HepG2 (cell line): ENCODE measurements at regions not wholly inside any gene's neighbourhood (a gene's known extent, or its start where the extent isn't known, plus 50 kb on each side); places are given as distances from the start of the nearest gene placed in this dataset.

Source experiments
- ATAC-seq: fragments of 200-7000 bp; cut with Tn5 transposase; 3 replicates; pipeline ENCODE4 v1.9.1; 2020; ENCODE audit warnings: mild to moderate bottlenecking, moderate library complexity
- BruUV-seq: library from RNA; stranded (reverse); fragments of 400-500 nt; replicated peaks from 2 replicates; lab custom pipeline; 2021; lab: Mats Ljungman, UMichigan
- CTCF ChIA-PET: fragments of 300-600 bp; formaldehyde crosslinking; extraction: SDS; loops from one replicate; lab custom pipeline; 2021; ENCODE audit warnings: low total read pairs, inconsistent platforms, low intra/inter-chr PET ratio; lab: Yijun Ruan, JAX
- POLR2A ChIA-PET: fragments of 350-600 bp; sonication (Branson Sonifier 250); formaldehyde crosslinking; loops from one replicate; lab custom pipeline; 2020; ENCODE audit warnings: antibody characterized with exemption, inconsistent platforms; lab: Yijun Ruan, JAX
- DNase-seq: peaks from one replicate; pipeline ENCODE4 v3.0.0-alpha.2; 2015; ENCODE audit warnings: low spot score
- FAIRE-seq: peaks from 3 replicates; lab custom pipeline; 2011; peaks lifted over from hg19 to GRCh38; lab: Jason Lieb, UNC
- H2AFZ ChIP-seq: one replicate; pipeline ENCODE4 v1.6.1; 2011; ENCODE audit warnings: low read length, inconsistent platforms
- H3K27ac ChIP-seq: fragments of 300-600 bp; 3 replicates; pipeline ENCODE4 v1.8.0; 2011; ENCODE audit warnings: mixed run types, mild to moderate bottlenecking, mixed read lengths, low read length, inconsistent platforms; ENCODE audit not compliant: insufficient read depth; ENCODE audit errors: extremely low read length
- H3K27me3 ChIP-seq, 2 experiments: fragments of 200-600 bp in 1 of 2; 2 replicates in 1 of 2; 3 replicates in 1 of 2; pipeline versions ENCODE4 v1.6.0 to v1.8.0; 2011; ENCODE audit warnings: low read length in 2 of 2, mild to moderate bottlenecking in 2 of 2, moderate library complexity in 2 of 2, inconsistent platforms in 1 of 2; ENCODE audit not compliant: insufficient read depth in 2 of 2, control insufficient read depth in 1 of 2
- H3K36me3 ChIP-seq, 2 experiments: fragments of 200-600 bp in 1 of 2; replicated peaks in 1 of 2; 2 replicates in 1 of 2; 3 replicates in 1 of 2; pipeline versions ENCODE4 v1.5.1 to v1.8.0; 2011; ENCODE audit warnings: low read length in 2 of 2, inconsistent platforms in 1 of 2; ENCODE audit not compliant: insufficient read depth in 2 of 2, control insufficient read depth in 1 of 2
- H3K4me1 ChIP-seq: 2 replicates; pipeline ENCODE4 v1.5.1; 2012; ENCODE audit warnings: low read length, inconsistent platforms; ENCODE audit not compliant: insufficient read depth
- H3K4me2 ChIP-seq: 2 replicates; pipeline ENCODE4 v1.6.0; 2011; ENCODE audit warnings: low read depth, low read length, inconsistent platforms
- H3K4me3 ChIP-seq, 3 experiments: fragments of 200-600 bp in 1 of 3; sonication (generic), shearing (Covaris generic) in 1 of 3; replicated peaks in 1 of 3; 2 replicates each; pipeline ENCODE4 v1.5.1; 2011 to 2016; ENCODE audit warnings: low read length in 3 of 3, inconsistent platforms in 2 of 3, low read depth in 2 of 3, mild to moderate bottlenecking in 2 of 3, control low read depth in 1 of 3, mixed read lengths in 1 of 3; ENCODE audit not compliant: insufficient read depth in 1 of 3
- H3K79me2 ChIP-seq: one replicate; pipeline ENCODE4 v1.6.1; 2011; ENCODE audit warnings: low read length, inconsistent platforms; ENCODE audit not compliant: insufficient read depth
- H3K9ac ChIP-seq: 2 replicates; pipeline ENCODE4 v1.6.0; 2011; ENCODE audit warnings: mild to moderate bottlenecking, low read depth, low read length, inconsistent platforms; ENCODE audit not compliant: insufficient read depth
- H3K9me3 ChIP-seq: 2 replicates; pipeline ENCODE4 v1.5.1; 2012; ENCODE audit warnings: mild to moderate bottlenecking, low read length
- H4K20me1 ChIP-seq: 2 replicates; pipeline ENCODE4 v1.6.0; 2011; ENCODE audit warnings: inconsistent platforms, mild to moderate bottlenecking, low read length, moderate library complexity; ENCODE audit not compliant: insufficient read depth
- MAFF ChIP-seq: IDR thresholded peaks from 2 replicates; pipeline ENCODE4 v1.6.1; 2011; ENCODE audit warnings: low read depth, low read length, improper control_type of control experiment
- MAFK ChIP-seq, 2 experiments: IDR thresholded peaks in 1 of 2; conservative IDR thresholded peaks in 1 of 2; 2 replicates each; pipeline ENCODE4 v1.6.1; 2011; ENCODE audit warnings: improper control_type of control experiment in 2 of 2, low read length in 2 of 2
- SKI ChIP-seq: fragments of 450-650 bp; IDR thresholded peaks from one replicate; pipeline ENCODE4 v1.6.1; 2018; ENCODE audit warnings: mild to moderate bottlenecking; ENCODE audit not compliant: partially characterized antibody
- ZFP1 ChIP-seq: IDR thresholded peaks from 2 replicates; pipeline ENCODE4 v1.6.1; 2016
- ZKSCAN8 ChIP-seq: IDR thresholded peaks from 2 replicates; pipeline ENCODE4 v1.6.1; 2016; ENCODE audit warnings: borderline replicate concordance, missing genetic modification reagents, missing compliant biosample characterization
- ZNF354B ChIP-seq: sonication (generic); formaldehyde crosslinking; IDR thresholded peaks from 2 replicates; pipeline ENCODE4 v1.8.0; 2022; ENCODE audit warnings: mild to moderate bottlenecking, missing genetic modification reagents
- WGBS: methylation state at CpG from one replicate; pipeline ENCODE4 v1.1.6; 2017; ENCODE audit warnings: low lambda C conversion rate; 5-methylcytosine and 5-hydroxymethylcytosine counted together
- in situ Hi-C: cut with HindIII; loops from 2 replicates; pipeline ENCODE4 v1.10.0; 2017; ENCODE audit warnings: low pct_unique_long_range_greater_than_20kb; ENCODE audit not compliant: extremely low pct_ligation_motif_present
- intact Hi-C: fragments of 100-400 bp; cut with micrococcal nuclease; formaldehyde crosslinking; loops from one replicate; pipeline ENCODE4 v1.10.0; 2022; ENCODE audit not compliant: unreplicated experiment
- TF ChIP-seq, protein P1 (sequence below): sonication (generic); formaldehyde crosslinking; IDR thresholded peaks from 2 replicates; pipeline ENCODE4 v1.8.1; 2023; ENCODE audit warnings: mild to moderate bottlenecking, missing genetic modification reagents
- TF ChIP-seq, protein P2 (sequence below): sonication (generic); formaldehyde crosslinking; IDR thresholded peaks from 2 replicates; pipeline ENCODE4 v1.5.0; 2020; ENCODE audit warnings: mild to moderate bottlenecking, missing genetic modification reagents
- TF ChIP-seq, protein P3 (sequence below): sonication (generic); formaldehyde crosslinking; IDR thresholded peaks from 2 replicates; pipeline ENCODE4 v1.9.0; 2021; ENCODE audit warnings: mild to moderate bottlenecking, missing genetic modification reagents

DNA sequence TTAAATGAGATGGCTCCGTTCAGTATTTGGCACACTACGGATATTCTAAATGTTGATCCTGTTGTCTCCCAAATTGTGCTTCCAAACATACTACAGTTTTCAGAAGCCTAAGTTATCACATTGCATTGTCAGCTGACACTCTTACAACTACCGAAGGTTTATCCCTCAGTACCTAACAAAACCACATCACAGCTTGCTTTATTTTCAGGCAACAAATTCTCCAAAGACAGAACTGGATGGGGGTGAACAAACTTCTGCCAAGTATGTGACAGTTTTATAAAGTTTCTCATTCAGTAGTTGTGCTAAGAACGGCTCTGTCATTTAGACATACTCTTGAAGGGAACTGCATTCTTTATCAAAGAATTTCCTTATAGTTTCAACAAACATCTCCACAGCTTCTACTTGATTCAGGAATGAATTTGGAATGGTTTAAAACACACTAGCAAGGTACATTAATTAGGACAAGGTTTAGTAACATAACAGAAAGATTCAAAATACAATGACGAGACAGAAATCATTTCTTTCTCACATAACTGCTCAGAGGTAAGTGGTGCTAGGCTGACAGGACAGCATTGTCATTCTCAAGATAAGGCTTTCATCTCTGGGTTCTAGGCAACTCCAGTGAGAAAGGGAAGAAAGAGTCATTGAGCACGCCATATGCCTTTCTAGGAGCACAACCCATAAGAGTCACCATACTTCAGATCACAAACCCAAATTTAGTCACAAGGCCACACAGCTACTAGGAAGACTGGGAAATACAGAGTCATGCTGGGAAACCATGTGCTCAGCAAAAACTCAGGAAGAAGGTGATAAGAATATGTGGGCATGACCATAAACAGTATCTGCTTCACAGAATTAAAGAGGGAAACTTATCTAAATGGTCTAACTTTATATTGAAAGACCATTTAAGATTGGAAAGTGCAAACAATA, 100.7 kb downstream of the DUSP6 start:
- Histone ChIP-seq H3K4me3 (no peak overlapping the region), H3K27me3 (no peaks in the 10 kb centered on the region), H3K27ac (no peak overlapping the region), H3K9ac (no peak overlapping the region), H3K4me1 (peaks cover 12% of the 10 kb centered on the region), H3K36me3 (no peaks in the 10 kb centered on the region), H3K79me2 (no peaks in the 10 kb centered on the region), H2AFZ (no peak overlapping the region), H4K20me1 (no peaks in the 10 kb centered on the region), H3K4me2 (no peak overlapping the region), H3K9me3 (no peaks in the 10 kb centered on the region)
- intact Hi-C loops (no loop called here), in situ Hi-C loops (no loop called here)
- ATAC-seq (no peak), DNase-seq (no peak), FAIRE-seq (no peak)
- TF ChIP-seq ZKSCAN8 (CRISPR knock-in tag) (no peak), MAFK (conservative IDR thresholded peaks at IDR 0.05 in 1 of 2, IDR thresholded peaks at IDR 0.05 in 1 of 2; ENCODE audit: low read length in 2 of 2) (peak; percentile 13 to 27; a peak in 2 of 4 replicates), MAFF (0 out of 2 replicates have a peak, but pooled peaks have one; percentile 10), ZNF354B (no peak), ZFP1 (CRISPR knock-in tag) (no peak), SKI (no peak)
- TF ChIP-seq, protein P1, sequence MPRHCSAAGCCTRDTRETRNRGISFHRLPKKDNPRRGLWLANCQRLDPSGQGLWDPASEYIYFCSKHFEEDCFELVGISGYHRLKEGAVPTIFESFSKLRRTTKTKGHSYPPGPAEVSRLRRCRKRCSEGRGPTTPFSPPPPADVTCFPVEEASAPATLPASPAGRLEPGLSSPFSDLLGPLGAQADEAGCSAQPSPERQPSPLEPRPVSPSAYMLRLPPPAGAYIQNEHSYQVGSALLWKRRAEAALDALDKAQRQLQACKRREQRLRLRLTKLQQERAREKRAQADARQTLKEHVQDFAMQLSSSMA (CRISPR knock-in tag), result no peak
- TF ChIP-seq, protein P2, sequence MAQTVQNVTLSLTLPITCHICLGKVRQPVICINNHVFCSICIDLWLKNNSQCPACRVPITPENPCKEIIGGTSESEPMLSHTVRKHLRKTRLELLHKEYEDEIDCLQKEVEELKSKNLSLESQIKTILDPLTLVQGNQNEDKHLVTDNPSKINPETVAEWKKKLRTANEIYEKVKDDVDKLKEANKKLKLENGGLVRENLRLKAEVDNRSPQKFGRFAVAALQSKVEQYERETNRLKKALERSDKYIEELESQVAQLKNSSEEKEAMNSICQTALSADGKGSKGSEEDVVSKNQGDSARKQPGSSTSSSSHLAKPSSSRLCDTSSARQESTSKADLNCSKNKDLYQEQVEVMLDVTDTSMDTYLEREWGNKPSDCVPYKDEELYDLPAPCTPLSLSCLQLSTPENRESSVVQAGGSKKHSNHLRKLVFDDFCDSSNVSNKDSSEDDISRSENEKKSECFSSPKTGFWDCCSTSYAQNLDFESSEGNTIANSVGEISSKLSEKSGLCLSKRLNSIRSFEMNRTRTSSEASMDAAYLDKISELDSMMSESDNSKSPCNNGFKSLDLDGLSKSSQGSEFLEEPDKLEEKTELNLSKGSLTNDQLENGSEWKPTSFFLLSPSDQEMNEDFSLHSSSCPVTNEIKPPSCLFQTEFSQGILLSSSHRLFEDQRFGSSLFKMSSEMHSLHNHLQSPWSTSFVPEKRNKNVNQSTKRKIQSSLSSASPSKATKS, result no peak
- TF ChIP-seq, protein P3, sequence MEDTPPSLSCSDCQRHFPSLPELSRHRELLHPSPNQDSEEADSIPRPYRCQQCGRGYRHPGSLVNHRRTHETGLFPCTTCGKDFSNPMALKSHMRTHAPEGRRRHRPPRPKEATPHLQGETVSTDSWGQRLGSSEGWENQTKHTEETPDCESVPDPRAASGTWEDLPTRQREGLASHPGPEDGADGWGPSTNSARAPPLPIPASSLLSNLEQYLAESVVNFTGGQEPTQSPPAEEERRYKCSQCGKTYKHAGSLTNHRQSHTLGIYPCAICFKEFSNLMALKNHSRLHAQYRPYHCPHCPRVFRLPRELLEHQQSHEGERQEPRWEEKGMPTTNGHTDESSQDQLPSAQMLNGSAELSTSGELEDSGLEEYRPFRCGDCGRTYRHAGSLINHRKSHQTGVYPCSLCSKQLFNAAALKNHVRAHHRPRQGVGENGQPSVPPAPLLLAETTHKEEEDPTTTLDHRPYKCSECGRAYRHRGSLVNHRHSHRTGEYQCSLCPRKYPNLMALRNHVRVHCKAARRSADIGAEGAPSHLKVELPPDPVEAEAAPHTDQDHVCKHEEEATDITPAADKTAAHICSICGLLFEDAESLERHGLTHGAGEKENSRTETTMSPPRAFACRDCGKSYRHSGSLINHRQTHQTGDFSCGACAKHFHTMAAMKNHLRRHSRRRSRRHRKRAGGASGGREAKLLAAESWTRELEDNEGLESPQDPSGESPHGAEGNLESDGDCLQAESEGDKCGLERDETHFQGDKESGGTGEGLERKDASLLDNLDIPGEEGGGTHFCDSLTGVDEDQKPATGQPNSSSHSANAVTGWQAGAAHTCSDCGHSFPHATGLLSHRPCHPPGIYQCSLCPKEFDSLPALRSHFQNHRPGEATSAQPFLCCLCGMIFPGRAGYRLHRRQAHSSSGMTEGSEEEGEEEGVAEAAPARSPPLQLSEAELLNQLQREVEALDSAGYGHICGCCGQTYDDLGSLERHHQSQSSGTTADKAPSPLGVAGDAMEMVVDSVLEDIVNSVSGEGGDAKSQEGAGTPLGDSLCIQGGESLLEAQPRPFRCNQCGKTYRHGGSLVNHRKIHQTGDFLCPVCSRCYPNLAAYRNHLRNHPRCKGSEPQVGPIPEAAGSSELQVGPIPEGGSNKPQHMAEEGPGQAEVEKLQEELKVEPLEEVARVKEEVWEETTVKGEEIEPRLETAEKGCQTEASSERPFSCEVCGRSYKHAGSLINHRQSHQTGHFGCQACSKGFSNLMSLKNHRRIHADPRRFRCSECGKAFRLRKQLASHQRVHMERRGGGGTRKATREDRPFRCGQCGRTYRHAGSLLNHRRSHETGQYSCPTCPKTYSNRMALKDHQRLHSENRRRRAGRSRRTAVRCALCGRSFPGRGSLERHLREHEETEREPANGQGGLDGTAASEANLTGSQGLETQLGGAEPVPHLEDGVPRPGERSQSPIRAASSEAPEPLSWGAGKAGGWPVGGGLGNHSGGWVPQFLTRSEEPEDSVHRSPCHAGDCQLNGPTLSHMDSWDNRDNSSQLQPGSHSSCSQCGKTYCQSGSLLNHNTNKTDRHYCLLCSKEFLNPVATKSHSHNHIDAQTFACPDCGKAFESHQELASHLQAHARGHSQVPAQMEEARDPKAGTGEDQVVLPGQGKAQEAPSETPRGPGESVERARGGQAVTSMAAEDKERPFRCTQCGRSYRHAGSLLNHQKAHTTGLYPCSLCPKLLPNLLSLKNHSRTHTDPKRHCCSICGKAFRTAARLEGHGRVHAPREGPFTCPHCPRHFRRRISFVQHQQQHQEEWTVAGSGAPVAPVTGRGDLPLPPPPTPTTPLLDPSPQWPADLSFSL (CRISPR knock-in tag), result no peak
- ChIA-PET POLR2A (interaction anchor here (1.2 kb wide), 1 partner anchor 101 kb away, joined by 3 read pairs; the partner anchor contains the start of gene DUSP6), CTCF (no interaction called here)
- no TSS peak for BruUV-seq
- 49% methylated on average over 6 of the region's 6 CpGs for WGBS
